ENCODE measurements at regions not wholly inside any gene's neighbourhood (a gene's known extent, or its start where the extent isn't known, plus 50 kb on each side); places are given as distances from the start of the nearest gene placed in this dataset.
"Not testable (repeated sequence)": the region's sequence is repeated elsewhere in the genome, so short reads cannot be mapped to it uniquely, and the experiment has no call there.

DNA sequence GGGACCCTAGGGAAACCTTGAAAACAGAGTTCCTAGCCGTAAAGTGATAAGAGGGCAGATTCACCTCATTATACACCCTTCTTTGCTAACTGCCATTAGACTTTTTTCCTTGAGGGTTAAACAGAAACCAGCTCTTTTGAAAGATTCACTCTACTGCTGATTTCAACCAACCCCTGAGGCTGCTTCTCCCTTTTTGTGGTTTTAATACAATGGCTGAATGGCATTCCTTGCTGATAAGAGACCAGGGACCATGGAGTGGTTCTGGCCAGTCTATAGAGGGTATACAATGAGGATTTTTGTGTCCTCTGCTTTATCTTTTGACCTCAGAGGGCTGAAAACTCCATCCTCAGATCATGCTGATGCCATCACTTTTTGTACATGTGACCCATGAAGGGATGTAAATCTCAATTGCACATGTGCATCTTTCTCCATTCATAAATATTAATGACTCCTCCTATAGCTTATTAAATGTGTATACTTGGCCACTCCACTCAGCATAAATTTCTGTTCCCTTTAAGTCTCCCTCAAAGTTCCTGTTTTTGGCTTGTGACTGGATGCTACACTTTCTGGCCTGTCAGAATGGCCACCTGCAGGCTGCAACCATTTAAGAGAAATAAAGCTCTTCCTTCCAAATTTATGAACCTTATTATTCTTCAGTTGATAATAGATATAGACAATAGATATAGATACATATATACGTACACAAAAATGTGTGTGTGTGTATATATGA, 233.8 kb upstream of the SEL1L start:
- H2AFZ ChIP-seq (ENCODE audit: low read depth): no peak overlapping the region
- H3K27ac ChIP-seq: no peak overlapping the region
- no peaks in the 10 kb centered on the region for H3K36me3 ChIP-seq (ENCODE audit: insufficient read depth)
- no peak overlapping the region for H3K4me2 ChIP-seq
- TF ChIP-seq, protein P1, sequence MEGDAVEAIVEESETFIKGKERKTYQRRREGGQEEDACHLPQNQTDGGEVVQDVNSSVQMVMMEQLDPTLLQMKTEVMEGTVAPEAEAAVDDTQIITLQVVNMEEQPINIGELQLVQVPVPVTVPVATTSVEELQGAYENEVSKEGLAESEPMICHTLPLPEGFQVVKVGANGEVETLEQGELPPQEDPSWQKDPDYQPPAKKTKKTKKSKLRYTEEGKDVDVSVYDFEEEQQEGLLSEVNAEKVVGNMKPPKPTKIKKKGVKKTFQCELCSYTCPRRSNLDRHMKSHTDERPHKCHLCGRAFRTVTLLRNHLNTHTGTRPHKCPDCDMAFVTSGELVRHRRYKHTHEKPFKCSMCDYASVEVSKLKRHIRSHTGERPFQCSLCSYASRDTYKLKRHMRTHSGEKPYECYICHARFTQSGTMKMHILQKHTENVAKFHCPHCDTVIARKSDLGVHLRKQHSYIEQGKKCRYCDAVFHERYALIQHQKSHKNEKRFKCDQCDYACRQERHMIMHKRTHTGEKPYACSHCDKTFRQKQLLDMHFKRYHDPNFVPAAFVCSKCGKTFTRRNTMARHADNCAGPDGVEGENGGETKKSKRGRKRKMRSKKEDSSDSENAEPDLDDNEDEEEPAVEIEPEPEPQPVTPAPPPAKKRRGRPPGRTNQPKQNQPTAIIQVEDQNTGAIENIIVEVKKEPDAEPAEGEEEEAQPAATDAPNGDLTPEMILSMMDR (conservative IDR thresholded peaks at IDR 0.05; ENCODE audit: low read depth, low read length): no peak
- H3K4me1 ChIP-seq (ENCODE audit: low read depth, poor library complexity, severe bottlenecking): no peaks in the 10 kb centered on the region
- H3K9ac ChIP-seq: no peak overlapping the region
- no peaks in the 10 kb centered on the region for H3K27me3 ChIP-seq (ENCODE audit: insufficient read depth, low read depth)
- no peaks in the 10 kb centered on the region for H3K79me2 ChIP-seq (ENCODE audit: insufficient read depth, low read depth)
- no peaks in the 10 kb centered on the region for H4K20me1 ChIP-seq (ENCODE audit: insufficient read depth)
- no peak overlapping the region for H3K4me3 ChIP-seq (IDR thresholded peaks at IDR 0.05; ENCODE audit: insufficient read depth, low read depth, low read length)

DNA sequence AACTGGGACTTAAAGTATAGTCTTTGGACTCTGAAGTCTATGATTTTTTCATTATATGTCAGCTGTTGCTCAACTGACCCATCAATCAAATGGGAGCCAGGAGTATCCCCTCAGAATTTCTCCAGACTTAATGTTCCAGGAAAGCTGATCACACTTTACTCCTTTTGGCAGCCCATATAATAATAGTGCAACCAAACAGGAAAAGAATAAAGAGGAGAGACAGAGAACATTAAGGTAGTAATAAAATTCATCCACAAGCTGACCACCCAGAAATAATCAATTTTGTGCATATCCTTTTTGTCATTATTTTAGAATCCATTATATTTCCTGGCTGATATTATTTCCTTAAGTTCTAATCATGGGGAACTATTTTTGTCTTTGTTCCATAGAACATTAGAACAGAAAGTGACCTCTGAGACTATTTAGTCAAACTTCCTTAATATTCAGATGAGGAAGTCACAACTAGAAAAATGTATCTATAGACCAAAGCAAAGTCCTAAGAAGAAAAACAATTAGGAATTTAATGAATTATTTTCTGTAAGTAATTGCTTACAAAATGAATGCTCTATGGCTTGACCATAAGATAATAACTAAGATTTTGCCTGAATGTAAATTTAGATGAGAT, 238.1 kb upstream of the SEL1L start:
- TF ChIP-seq, protein P1 (conservative IDR thresholded peaks at IDR 0.05; ENCODE audit: low read depth, low read length): no peak
- H3K27me3 ChIP-seq (ENCODE audit: insufficient read depth, low read depth): no peaks in the 10 kb centered on the region

DNA sequence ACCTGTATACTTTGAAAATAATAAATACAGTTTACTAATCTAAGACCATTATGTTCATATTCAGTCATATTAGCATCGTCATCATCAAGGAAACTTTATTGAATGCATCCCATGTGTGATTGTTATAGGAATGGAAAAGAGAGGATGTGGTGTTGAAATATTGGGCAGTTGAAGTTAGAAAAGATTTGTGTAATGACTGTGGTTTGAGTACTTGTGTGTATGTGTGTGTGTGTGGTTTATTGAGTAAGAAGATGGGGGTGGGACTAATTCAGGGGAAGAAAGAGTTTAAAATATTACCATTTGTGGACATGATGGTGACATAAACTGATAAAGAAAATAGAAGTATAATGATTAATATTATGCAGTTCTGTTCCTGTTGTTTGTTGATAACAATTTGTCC, 238.7 kb upstream of the SEL1L start:
- no peaks in the 10 kb centered on the region for H4K20me1 ChIP-seq (ENCODE audit: insufficient read depth)
- H3K36me3 ChIP-seq (ENCODE audit: insufficient read depth): no peaks in the 10 kb centered on the region
- no peaks in the 10 kb centered on the region for H3K27me3 ChIP-seq (ENCODE audit: insufficient read depth, low read depth)
- H3K79me2 ChIP-seq (ENCODE audit: insufficient read depth, low read depth): no peaks in the 10 kb centered on the region
- H3K27ac ChIP-seq: no peak overlapping the region
- H3K4me1 ChIP-seq (ENCODE audit: low read depth, poor library complexity, severe bottlenecking): no peaks in the 10 kb centered on the region
- H3K4me3 ChIP-seq (IDR thresholded peaks at IDR 0.05; ENCODE audit: insufficient read depth, low read depth, low read length): no peak overlapping the region
- no peak overlapping the region for H2AFZ ChIP-seq (ENCODE audit: low read depth)
- TF ChIP-seq, protein P1 (conservative IDR thresholded peaks at IDR 0.05; ENCODE audit: low read depth, low read length): no peak
- H3K9ac ChIP-seq: no peak overlapping the region
- no peak overlapping the region for H3K4me2 ChIP-seq

More for the DNA sequence above, 238.1 kb upstream of the SEL1L start:
- Histone ChIP-seq H3K4me2 (no peak overlapping the region), H3K4me1 (ENCODE audit: low read depth, poor library complexity, severe bottlenecking) (no peaks in the 10 kb centered on the region), H3K36me3 (ENCODE audit: insufficient read depth) (no peaks in the 10 kb centered on the region), H3K27ac (no peak overlapping the region), H3K4me3 (IDR thresholded peaks at IDR 0.05; ENCODE audit: insufficient read depth, low read depth, low read length) (no peak overlapping the region), H3K9ac (no peak overlapping the region), H3K79me2 (ENCODE audit: insufficient read depth, low read depth) (no peaks in the 10 kb centered on the region), H4K20me1 (ENCODE audit: insufficient read depth) (no peaks in the 10 kb centered on the region), H2AFZ (ENCODE audit: low read depth) (no peak overlapping the region)

DNA sequence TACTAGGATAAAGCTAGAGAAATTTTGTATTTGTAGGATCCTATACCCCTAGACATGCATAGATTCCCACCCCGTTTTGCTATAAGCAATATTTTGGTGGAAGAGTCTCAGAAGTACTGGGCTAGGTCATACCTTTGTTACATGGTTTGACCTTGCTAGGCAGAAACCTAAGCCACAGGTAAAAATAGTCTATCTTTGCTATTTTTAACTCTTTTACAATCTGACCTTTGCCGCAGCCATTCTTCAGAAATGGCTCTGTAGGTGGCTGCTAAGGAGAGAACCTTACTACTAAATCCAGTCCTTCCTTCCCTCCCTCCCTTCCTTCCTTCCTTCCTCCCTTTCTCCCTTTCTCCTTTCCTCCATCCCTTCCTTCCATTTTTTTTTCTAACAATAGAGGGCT, 242.9 kb upstream of the SEL1L start:
- Histone ChIP-seq H3K4me1 (ENCODE audit: low read depth, poor library complexity, severe bottlenecking) (no peaks in the 10 kb centered on the region), H3K27me3 (ENCODE audit: insufficient read depth, low read depth) (no peaks in the 10 kb centered on the region), H3K79me2 (ENCODE audit: insufficient read depth, low read depth) (no peaks in the 10 kb centered on the region), H4K20me1 (ENCODE audit: insufficient read depth) (no peaks in the 10 kb centered on the region), H3K4me2 (no peak overlapping the region), H3K9ac (no peak overlapping the region), H2AFZ (ENCODE audit: low read depth) (no peak overlapping the region), H3K27ac (no peak overlapping the region), H3K36me3 (ENCODE audit: insufficient read depth) (no peaks in the 10 kb centered on the region), H3K4me3 (IDR thresholded peaks at IDR 0.05; ENCODE audit: insufficient read depth, low read depth, low read length) (no peak overlapping the region)
- TF ChIP-seq, protein P1 (conservative IDR thresholded peaks at IDR 0.05; ENCODE audit: low read depth, low read length): no peak

DNA sequence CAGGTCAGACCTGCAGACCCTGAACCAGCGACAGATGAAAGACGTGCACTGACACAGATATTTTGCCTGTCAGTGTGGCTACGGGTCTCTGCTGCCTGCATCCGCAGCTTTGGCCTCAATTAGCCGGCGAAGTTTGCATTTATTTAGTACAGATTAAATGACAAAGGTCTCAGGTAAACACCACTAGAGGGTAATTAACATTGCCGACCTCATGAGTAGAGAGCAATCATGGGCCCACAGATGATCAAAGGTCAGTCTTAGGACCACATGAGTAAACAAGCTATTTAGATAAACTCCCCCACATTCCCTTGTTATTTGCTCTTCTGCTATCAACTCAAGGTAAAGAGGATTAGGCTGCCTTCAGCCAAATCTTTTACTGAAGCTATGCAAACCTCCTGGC, 248.1 kb upstream of the SEL1L start:
- H3K79me2 ChIP-seq (ENCODE audit: insufficient read depth, low read depth); H3K4me1 ChIP-seq (ENCODE audit: low read depth, poor library complexity, severe bottlenecking); H3K4me3 ChIP-seq (IDR thresholded peaks at IDR 0.05; ENCODE audit: insufficient read depth, low read depth, low read length): not testable (repeated sequence)

More for the DNA sequence above, 248.1 kb upstream of the SEL1L start:
- not testable (repeated sequence) for H4K20me1 ChIP-seq (ENCODE audit: insufficient read depth); H3K27me3 ChIP-seq (ENCODE audit: insufficient read depth, low read depth); H3K27ac ChIP-seq; H3K36me3 ChIP-seq (ENCODE audit: insufficient read depth); H2AFZ ChIP-seq (ENCODE audit: low read depth); H3K9ac ChIP-seq; H3K4me2 ChIP-seq
